ENCODE measurements at regions not wholly inside any gene's neighbourhood (a gene's known extent, or its start where the extent isn't known, plus 50 kb on each side); places are given as distances from the start of the nearest gene placed in this dataset.

DNA sequence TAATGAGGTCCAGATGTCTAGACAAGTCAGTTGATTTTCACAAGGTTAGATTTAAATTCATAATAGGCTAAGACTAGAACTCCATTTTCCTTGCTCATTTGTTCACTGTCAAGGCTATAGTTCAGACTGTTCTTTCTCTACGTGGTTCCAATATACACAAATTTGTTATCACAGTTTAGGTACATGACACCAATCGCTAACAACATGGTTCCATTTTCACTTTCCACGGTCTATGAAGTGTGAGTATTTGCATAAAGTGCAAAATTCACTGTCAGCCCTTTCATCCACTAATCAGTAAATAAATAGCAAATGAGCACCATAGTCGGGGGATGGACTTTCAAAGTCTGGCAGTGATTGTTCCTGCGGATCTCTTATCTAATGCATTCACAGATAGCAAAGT is 315.7 kb upstream of the SPOCK3 start:
- DNase-seq (ENCODE audit: low read depth in 1 of 2, low spot score in 2 of 2) = no peak
- no peaks in the 10 kb centered on the region for H3K79me1 ChIP-seq (ENCODE audit: low read depth, low read length)
- H3K9ac ChIP-seq (replicated peaks in 1 of 4; ENCODE audit: extremely low read depth in 1 of 4, low read depth in 3 of 4, low read length in 3 of 4) = no peak overlapping the region
- ChIA-PET POLR2A (ENCODE audit: partially characterized antibody) (no interaction called here), CTCF (ENCODE audit: partially characterized antibody) (no interaction called here)
- H3K4me2 ChIP-seq (ENCODE audit: insufficient read depth in 1 of 2, low read depth in 2 of 2, low read length in 2 of 2) = no peak overlapping the region
- no peak overlapping the region for H2AFZ ChIP-seq (ENCODE audit: low read length)
- H2BK20ac ChIP-seq (ENCODE audit: low read length) = no peak overlapping the region
- H4K8ac ChIP-seq (ENCODE audit: extremely low read depth, insufficient read depth, low read length) = no peak overlapping the region
- H2BK15ac ChIP-seq (ENCODE audit: low read length) = no peak overlapping the region
- no peaks in the 10 kb centered on the region for H3K9me3 ChIP-seq (ENCODE audit: insufficient read depth in 2 of 2, low read depth in 1 of 2, low read length in 1 of 2)
- no peak overlapping the region for H3K23ac ChIP-seq (ENCODE audit: insufficient read length)
- H4K91ac ChIP-seq (replicated peaks; ENCODE audit: insufficient read length, low read length) = no peak overlapping the region
- H3K27me3 ChIP-seq (replicated peaks in 1 of 4; ENCODE audit: control insufficient read depth in 3 of 4, extremely low read depth in 1 of 4, insufficient read depth in 3 of 4, low read length in 3 of 4) = peaks cover 0 to 1% (median 0%) of the 10 kb centered on the region in 4 experiments; a peak in 1 of 7 replicates
- H3K4ac ChIP-seq (replicated peaks; ENCODE audit: insufficient read length, low read depth, low read length) = no peak overlapping the region
- no peak overlapping the region for H2BK5ac ChIP-seq (ENCODE audit: low read depth, low read length)
- WGBS, 2 experiments (ENCODE audit: extremely low coverage in 1 of 2, insufficient coverage in 1 of 2, insufficient read length in 1 of 2, insufficient replicate concordance in 2 of 2, low coverage in 1 of 2, low lambda C conversion rate in 2 of 2, missing lambda C conversion rate in 1 of 2) = 93% methylated on average over 5 of the region's 5 CpGs; no CpG with 5 or more reads in 1 of the 2 experiments
- H4K20me1 ChIP-seq (replicated peaks in 1 of 2; ENCODE audit: control insufficient read depth in 1 of 2, insufficient read depth in 2 of 2, low read length in 2 of 2) = no peaks in the 10 kb centered on the region
- no peak overlapping the region for H3K4me3 ChIP-seq (ENCODE audit: extremely low read depth in 1 of 4, insufficient read depth in 2 of 4, low read depth in 3 of 4, low read length in 4 of 4)
- no peak overlapping the region for H3K18ac ChIP-seq (ENCODE audit: extremely low read depth, low read length)
- FAIRE-seq = no peak
- H3K36me3 ChIP-seq (ENCODE audit: control insufficient read depth in 2 of 4, insufficient read depth in 4 of 4, low read length in 3 of 4) = no peaks in the 10 kb centered on the region
- H2AK5ac ChIP-seq (ENCODE audit: low read depth, low read length) = no peak overlapping the region
- no peaks in the 10 kb centered on the region for H3K79me2 ChIP-seq (ENCODE audit: control insufficient read depth in 1 of 2, insufficient read depth in 2 of 2, low read length in 2 of 2)
- no peak overlapping the region for H3K56ac ChIP-seq (replicated peaks; ENCODE audit: insufficient read length, low read depth, low read length)
- H2BK12ac ChIP-seq (ENCODE audit: low read depth, low read length) = no peak overlapping the region
- H3K14ac ChIP-seq (ENCODE audit: insufficient read length) = no peak overlapping the region
- H3K4me1 ChIP-seq (replicated peaks in 1 of 4; ENCODE audit: control insufficient read depth in 3 of 4, insufficient read depth in 4 of 4, low read length in 3 of 4) = no peaks in the 10 kb centered on the region
- H3K23me2 ChIP-seq (ENCODE audit: low read depth, low read length) = no peaks in the 10 kb centered on the region
- no peak overlapping the region for H3K27ac ChIP-seq (ENCODE audit: low read depth, low read length)
- H2BK120ac ChIP-seq (replicated peaks; ENCODE audit: low read depth, low read length) = no peak overlapping the region
- no peak overlapping the region for H4K5ac ChIP-seq (ENCODE audit: insufficient read length, low read depth, low read length)
- TF ChIP-seq KDM1A (IDR thresholded peaks at IDR 0.05; ENCODE audit: borderline replicate concordance, low read length) (no peak), POU5F1 (IDR thresholded peaks at IDR 0.05; ENCODE audit: low read depth, low read length) (no peak), RBBP5 (IDR thresholded peaks at IDR 0.05; ENCODE audit: borderline replicate concordance, low read depth, low read length) (no peak), NANOG (IDR thresholded peaks at IDR 0.05; ENCODE audit: insufficient read depth, low read depth, low read length, poor library complexity, severe bottlenecking) (no peak), FOSL1 (IDR thresholded peaks at IDR 0.05; ENCODE audit: insufficient read depth, low read depth, low read length) (no peak), SP1 (IDR thresholded peaks at IDR 0.05; ENCODE audit: low read depth, low read length) (no peak), BACH1 (IDR thresholded peaks at IDR 0.05; ENCODE audit: low read length) (no peak), CREB1 (IDR thresholded peaks at IDR 0.05) (no peak), GTF2F1 (IDR thresholded peaks at IDR 0.05; ENCODE audit: borderline replicate concordance, low read depth, low read length) (no peak), HDAC6 (IDR thresholded peaks at IDR 0.05; ENCODE audit: low read depth, low read length) (no peak), YY1 (IDR thresholded peaks at IDR 0.05; ENCODE audit: low read depth, low read length) (no peak)
- TF ChIP-seq, protein P1, sequence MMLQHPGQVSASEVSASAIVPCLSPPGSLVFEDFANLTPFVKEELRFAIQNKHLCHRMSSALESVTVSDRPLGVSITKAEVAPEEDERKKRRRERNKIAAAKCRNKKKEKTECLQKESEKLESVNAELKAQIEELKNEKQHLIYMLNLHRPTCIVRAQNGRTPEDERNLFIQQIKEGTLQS (IDR thresholded peaks at IDR 0.05; ENCODE audit: insufficient read depth, low read depth, low read length) = no peak
- TF ChIP-seq, protein P2, sequence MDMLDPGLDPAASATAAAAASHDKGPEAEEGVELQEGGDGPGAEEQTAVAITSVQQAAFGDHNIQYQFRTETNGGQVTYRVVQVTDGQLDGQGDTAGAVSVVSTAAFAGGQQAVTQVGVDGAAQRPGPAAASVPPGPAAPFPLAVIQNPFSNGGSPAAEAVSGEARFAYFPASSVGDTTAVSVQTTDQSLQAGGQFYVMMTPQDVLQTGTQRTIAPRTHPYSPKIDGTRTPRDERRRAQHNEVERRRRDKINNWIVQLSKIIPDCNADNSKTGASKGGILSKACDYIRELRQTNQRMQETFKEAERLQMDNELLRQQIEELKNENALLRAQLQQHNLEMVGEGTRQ (IDR thresholded peaks at IDR 0.05; ENCODE audit: low read length) = no peak
- TF ChIP-seq, protein P3, sequence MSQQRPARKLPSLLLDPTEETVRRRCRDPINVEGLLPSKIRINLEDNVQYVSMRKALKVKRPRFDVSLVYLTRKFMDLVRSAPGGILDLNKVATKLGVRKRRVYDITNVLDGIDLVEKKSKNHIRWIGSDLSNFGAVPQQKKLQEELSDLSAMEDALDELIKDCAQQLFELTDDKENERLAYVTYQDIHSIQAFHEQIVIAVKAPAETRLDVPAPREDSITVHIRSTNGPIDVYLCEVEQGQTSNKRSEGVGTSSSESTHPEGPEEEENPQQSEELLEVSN (IDR thresholded peaks at IDR 0.05) = no peak
